Endothelial cell of umbilical vein (primary cell): ENCODE measurements at regions not wholly inside any gene's neighbourhood (a gene's known extent, or its start where the extent isn't known, plus 50 kb on each side); places are given as distances from the start of the nearest gene placed in this dataset.
A peak's percentile ranks its signal among the peaks of the same experiment; 100 is the strongest.

Experiments
- BruUV-seq: library from RNA; stranded (reverse); fragments of 400-500 nt; replicated peaks from 2 replicates; lab custom pipeline; 2021; lab: Mats Ljungman, UMichigan
- CTCF ChIA-PET: fragments of 300-600, 350-600 bp; sonication (Branson Sonifier 250); formaldehyde crosslinking; loops from one replicate; lab custom pipeline; 2021; ENCODE audit warnings: antibody characterized with exemption, inconsistent platforms; lab: Charles Lee
- POLR2A ChIA-PET: fragments of 300-600, 350-600 bp; sonication (Branson Sonifier 250); formaldehyde crosslinking; loops from one replicate; lab custom pipeline; 2021; ENCODE audit warnings: antibody characterized with exemption, inconsistent platforms; lab: Charles Lee
- DNase-seq: peaks from one replicate; pipeline ENCODE4 v3.0.0-alpha.2; 2011; ENCODE audit warnings: low read depth, low spot score
- FAIRE-seq: peaks from 2 replicates; lab custom pipeline; 2011; peaks lifted over from hg19 to GRCh38; lab: Jason Lieb, UNC
- H2AFZ ChIP-seq: 2 replicates; pipeline ENCODE4 v1.6.0; 2012; ENCODE audit warnings: low read depth, low read length, control low read depth, inconsistent platforms
- H3K27ac ChIP-seq: 2 replicates; pipeline ENCODE4 v1.5.1; 2011; ENCODE audit warnings: low read depth, mild to moderate bottlenecking, control low read depth, low read length, moderate library complexity; ENCODE audit not compliant: insufficient read depth
- H3K27me3 ChIP-seq, 2 experiments: 2 replicates each; pipeline versions ENCODE4 v1.6.0 to v1.6.1; 2011; ENCODE audit warnings: low read length in 2 of 2, mixed read lengths in 1 of 2; ENCODE audit not compliant: control insufficient read depth in 2 of 2, insufficient read depth in 2 of 2
- H3K36me3 ChIP-seq, 2 experiments: 2 replicates in 1 of 2; 3 replicates in 1 of 2; pipeline ENCODE4 v1.5.1; 2011; ENCODE audit warnings: low read length in 2 of 2, mild to moderate bottlenecking in 1 of 2, moderate library complexity in 1 of 2; ENCODE audit not compliant: control insufficient read depth in 2 of 2, insufficient read depth in 2 of 2; ENCODE audit errors: extremely low read depth in 1 of 2
- H3K4me1 ChIP-seq: 3 replicates; pipeline ENCODE4 v1.5.1; 2011; ENCODE audit warnings: mild to moderate bottlenecking, low read length; ENCODE audit not compliant: control insufficient read depth, insufficient read depth; ENCODE audit errors: extremely low read depth
- H3K4me2 ChIP-seq: 2 replicates; pipeline ENCODE4 v1.6.1; 2011; ENCODE audit warnings: low read length, control low read depth, mixed read lengths; ENCODE audit not compliant: insufficient read depth
- H3K4me3 ChIP-seq, 3 experiments: fragments of 200-600 bp in 1 of 3; sonication (generic), shearing (Covaris generic) in 1 of 3; replicated peaks in 1 of 3; 2 replicates each; pipeline ENCODE4 v1.5.1; 2011 to 2016; ENCODE audit warnings: control low read depth in 3 of 3, low read length in 3 of 3, mild to moderate bottlenecking in 2 of 3, inconsistent platforms in 1 of 3, low read depth in 1 of 3, moderate library complexity in 1 of 3; ENCODE audit not compliant: insufficient read depth in 1 of 3
- H3K79me2 ChIP-seq: 2 replicates; pipeline ENCODE4 v1.6.0; 2012; ENCODE audit warnings: low read length, inconsistent platforms; ENCODE audit not compliant: control insufficient read depth, insufficient read depth
- H3K9ac ChIP-seq: replicated peaks from 2 replicates; pipeline ENCODE3; 2011; ENCODE audit warnings: low read length, control low read depth; ENCODE audit not compliant: insufficient read depth; ENCODE audit errors: extremely low read depth
- H3K9me1 ChIP-seq: replicated peaks from 3 replicates; pipeline ENCODE4 v1.6.0; 2011; ENCODE audit warnings: mild to moderate bottlenecking, low read length; ENCODE audit not compliant: control insufficient read depth, insufficient read depth; ENCODE audit errors: extremely low read depth
- H3K9me3 ChIP-seq: replicated peaks from 2 replicates; pipeline ENCODE4 v1.5.1; 2012; ENCODE audit warnings: low read length, inconsistent platforms; ENCODE audit not compliant: control insufficient read depth, insufficient read depth
- H4K20me1 ChIP-seq: replicated peaks from 2 replicates; pipeline ENCODE3; 2011; ENCODE audit warnings: mild to moderate bottlenecking, low read length; ENCODE audit not compliant: control insufficient read depth, insufficient read depth; ENCODE audit errors: extremely low read depth
- EZH2 ChIP-seq: IDR thresholded peaks from 2 replicates; pipeline ENCODE4 v1.6.1; 2012; ENCODE audit warnings: borderline replicate concordance, low read depth, mild to moderate bottlenecking, moderate library complexity, low read length, inconsistent platforms; ENCODE audit not compliant: severe bottlenecking
- FOS ChIP-seq: IDR thresholded peaks from 2 replicates; pipeline ENCODE4 v1.6.1; 2011; ENCODE audit warnings: mild to moderate bottlenecking, low read length, moderate library complexity, borderline replicate concordance; ENCODE audit not compliant: insufficient read depth
- GATA2 ChIP-seq: IDR thresholded peaks from 2 replicates; pipeline ENCODE4 v1.7.0; 2011; ENCODE audit warnings: low read depth, mild to moderate bottlenecking, moderate library complexity, mixed read lengths, low read length; ENCODE audit not compliant: insufficient read length, insufficient read depth
- JUN ChIP-seq: IDR thresholded peaks from 2 replicates; pipeline ENCODE4 v1.6.1; 2011; ENCODE audit warnings: borderline replicate concordance, low read depth; ENCODE audit not compliant: insufficient read length, insufficient read depth
- MYC ChIP-seq: IDR thresholded peaks from one replicate; pipeline ENCODE4 v1.6.1; 2011; ENCODE audit warnings: mild to moderate bottlenecking, low read depth, low read length
- POLR2A ChIP-seq: IDR thresholded peaks from 2 replicates; pipeline ENCODE4 v1.6.1; 2012; ENCODE audit warnings: low read depth, mild to moderate bottlenecking, control low read depth, low read length
- POLR2AphosphoS5 ChIP-seq: IDR thresholded peaks from 2 replicates; pipeline ENCODE4 v1.6.1; 2012; ENCODE audit warnings: low read depth, mild to moderate bottlenecking, control low read depth, low read length, moderate library complexity; ENCODE audit not compliant: insufficient read depth
- dilution Hi-C: fragments of 300-500 bp; cut with MboI; formaldehyde crosslinking; loops from one replicate; pipeline ENCODE4 v1.15.0; 2019; ENCODE audit warnings: low sequenced_read_pairs; ENCODE audit not compliant: extremely low pct_ligation_motif_present
- intact Hi-C: fragments of 100-400 bp; cut with micrococcal nuclease; formaldehyde crosslinking; loops from one replicate; pipeline ENCODE4 v1.10.0; 2022
- TF ChIP-seq, protein P1 (sequence below): IDR thresholded peaks from 2 replicates; pipeline ENCODE4 v1.6.1; 2011; ENCODE audit not compliant: insufficient read depth, insufficient read length
- TF ChIP-seq, protein P2 (sequence below), 2 donors: IDR thresholded peaks; 1 replicate in 1 of 2; 2 replicates in 1 of 2; pipeline ENCODE4 v1.5.1; 2011; ENCODE audit warnings: low read length in 2 of 2, mild to moderate bottlenecking in 2 of 2, moderate library complexity in 2 of 2, control low read depth in 1 of 2, inconsistent platforms in 1 of 2, low read depth in 1 of 2; ENCODE audit not compliant: insufficient read depth in 1 of 2; ENCODE audit errors: extremely low read depth in 1 of 2

DNA sequence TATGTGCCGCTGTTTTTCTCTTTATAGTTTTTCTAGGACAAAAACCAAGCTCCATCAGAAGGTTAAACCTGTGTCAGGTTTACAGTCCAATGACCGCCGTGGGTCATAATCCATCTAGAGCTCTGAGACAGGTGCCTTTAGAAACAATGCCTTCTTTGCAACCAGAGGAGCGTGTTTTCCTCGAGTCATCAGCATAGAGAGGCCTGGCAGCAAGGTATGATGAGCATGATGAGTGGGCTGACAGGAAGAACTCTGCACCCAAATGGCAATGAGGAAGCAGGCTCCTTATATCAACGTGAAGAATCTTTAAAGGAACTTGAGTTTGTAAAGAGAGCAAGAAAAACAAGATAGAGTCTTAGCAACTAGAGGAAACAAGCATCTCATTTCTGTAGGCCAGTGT, 60.5 kb upstream of the NUDT4 start:
- no peaks in the 10 kb centered on the region for H3K36me3 ChIP-seq
- dilution Hi-C loops (no loop called here), intact Hi-C loops (no loop called here)
- H2AFZ ChIP-seq = no peak overlapping the region
- no peaks in the 10 kb centered on the region for H3K27me3 ChIP-seq
- H4K20me1 ChIP-seq = no peaks in the 10 kb centered on the region
- H3K4me1 ChIP-seq = no peaks in the 10 kb centered on the region
- no peak overlapping the region for H3K27ac ChIP-seq
- H3K9ac ChIP-seq = no peak overlapping the region
- H3K9me3 ChIP-seq = no peaks in the 10 kb centered on the region
- no TSS peak for BruUV-seq
- TF ChIP-seq MYC (no peak), POLR2A (no peak), FOS (no peak), EZH2 (no peak), GATA2 (no peak), JUN (no peak), POLR2AphosphoS5 (no peak)
- TF ChIP-seq, protein P1, sequence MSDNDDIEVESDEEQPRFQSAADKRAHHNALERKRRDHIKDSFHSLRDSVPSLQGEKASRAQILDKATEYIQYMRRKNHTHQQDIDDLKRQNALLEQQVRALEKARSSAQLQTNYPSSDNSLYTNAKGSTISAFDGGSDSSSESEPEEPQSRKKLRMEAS = no peak
- TF ChIP-seq, protein P2, sequence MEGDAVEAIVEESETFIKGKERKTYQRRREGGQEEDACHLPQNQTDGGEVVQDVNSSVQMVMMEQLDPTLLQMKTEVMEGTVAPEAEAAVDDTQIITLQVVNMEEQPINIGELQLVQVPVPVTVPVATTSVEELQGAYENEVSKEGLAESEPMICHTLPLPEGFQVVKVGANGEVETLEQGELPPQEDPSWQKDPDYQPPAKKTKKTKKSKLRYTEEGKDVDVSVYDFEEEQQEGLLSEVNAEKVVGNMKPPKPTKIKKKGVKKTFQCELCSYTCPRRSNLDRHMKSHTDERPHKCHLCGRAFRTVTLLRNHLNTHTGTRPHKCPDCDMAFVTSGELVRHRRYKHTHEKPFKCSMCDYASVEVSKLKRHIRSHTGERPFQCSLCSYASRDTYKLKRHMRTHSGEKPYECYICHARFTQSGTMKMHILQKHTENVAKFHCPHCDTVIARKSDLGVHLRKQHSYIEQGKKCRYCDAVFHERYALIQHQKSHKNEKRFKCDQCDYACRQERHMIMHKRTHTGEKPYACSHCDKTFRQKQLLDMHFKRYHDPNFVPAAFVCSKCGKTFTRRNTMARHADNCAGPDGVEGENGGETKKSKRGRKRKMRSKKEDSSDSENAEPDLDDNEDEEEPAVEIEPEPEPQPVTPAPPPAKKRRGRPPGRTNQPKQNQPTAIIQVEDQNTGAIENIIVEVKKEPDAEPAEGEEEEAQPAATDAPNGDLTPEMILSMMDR (IDR thresholded peaks at IDR 0.05; ENCODE audit: extremely low read depth in 1 of 2, insufficient read depth in 1 of 2, low read depth in 1 of 2, low read length in 2 of 2) = no peak
- H3K9me1 ChIP-seq = no peaks in the 10 kb centered on the region
- H3K4me2 ChIP-seq = no peak overlapping the region
- H3K79me2 ChIP-seq = no peaks in the 10 kb centered on the region
- ChIA-PET POLR2A (interaction anchor here (0.7 kb wide), 1 partner anchor 22 kb away, joined by 3 read pairs; no protein-coding TSS in a partner anchor), CTCF (interaction anchor here (1.4 kb wide), 1 partner anchor 11 kb away, joined by 3 read pairs; no protein-coding TSS in a partner anchor)
- DNase-seq (peak; percentile 10), FAIRE-seq (peak; percentile 54)
- H3K4me3 ChIP-seq = no peak overlapping the region
